GM23338 (cell line): ENCODE measurements at regions not wholly inside any gene's neighbourhood (a gene's known extent, or its start where the extent isn't known, plus 50 kb on each side); places are given as distances from the start of the nearest gene placed in this dataset.

ENCODE experiments used
- ATAC-seq: fragments of 200-7000 bp; cut with Tn5 transposase; 3 replicates; pipeline ENCODE4 v1.9.1; 2020
- DNase-seq: peaks from one replicate; pipeline ENCODE4 v3.0.0-alpha.2; 2015; ENCODE audit warnings: low spot score
- H2AFZ ChIP-seq: fragments of 200-600 bp; sonication (generic); 2 replicates; pipeline ENCODE4 v1.8.0; 2016; ENCODE audit warnings: antibody characterized with exemption, mild to moderate bottlenecking, moderate library complexity
- H3F3A ChIP-seq: fragments of 200-600 bp; sonication (generic); replicated peaks from 2 replicates; pipeline ENCODE4 v1.8.0; 2017; ENCODE audit warnings: antibody characterized with exemption, mixed run types, low read depth
- H3K27ac ChIP-seq: fragments of 200-600 bp; sonication (generic); 2 replicates; pipeline ENCODE4 v1.6.1; 2016; ENCODE audit warnings: low read depth
- H3K27me3 ChIP-seq: fragments of 200-600 bp; sonication (generic); 2 replicates; pipeline ENCODE4 v1.8.0; 2016; ENCODE audit warnings: mild to moderate bottlenecking, mixed run types, moderate library complexity; ENCODE audit not compliant: insufficient read depth
- H3K36me3 ChIP-seq: fragments of 200-600 bp; sonication (generic); 2 replicates; pipeline ENCODE4 v1.8.0; 2016; ENCODE audit warnings: mild to moderate bottlenecking; ENCODE audit not compliant: insufficient read depth
- H3K4me1 ChIP-seq: fragments of 200-600 bp; sonication (generic); 2 replicates; pipeline ENCODE4 v1.8.0; 2016; ENCODE audit warnings: mild to moderate bottlenecking, moderate library complexity; ENCODE audit not compliant: insufficient read depth
- H3K4me2 ChIP-seq: fragments of 200-600 bp; sonication (generic); 2 replicates; pipeline ENCODE4 v1.7.1; 2017; ENCODE audit warnings: mixed run types
- H3K4me3 ChIP-seq: fragments of 200-600 bp; sonication (generic); 2 replicates; pipeline ENCODE4 v1.6.1; 2016; ENCODE audit warnings: mixed run types
- H3K79me2 ChIP-seq: fragments of 200-600 bp; sonication (generic); replicated peaks from 2 replicates; pipeline ENCODE4 v1.8.0; 2017; ENCODE audit warnings: mild to moderate bottlenecking; ENCODE audit not compliant: insufficient read depth
- H3K9me2 ChIP-seq: fragments of 200-600 bp; sonication (generic); 2 replicates; pipeline ENCODE4 v1.8.0; 2017; ENCODE audit not compliant: insufficient read depth
- H4K20me1 ChIP-seq: fragments of 200-600 bp; sonication (generic); replicated peaks from 2 replicates; pipeline ENCODE4 v1.8.0; 2017; ENCODE audit warnings: mild to moderate bottlenecking; ENCODE audit not compliant: insufficient read depth
- H3K27ac Mint-ChIP-seq: 2 replicates; pipeline ENCODE4 v1.8.0; 2020; ENCODE audit warnings: inconsistent platforms, mild to moderate bottlenecking, moderate library complexity, mixed read lengths
- H3K27me3 Mint-ChIP-seq: 3 replicates; pipeline ENCODE4 v1.8.0; 2022; ENCODE audit warnings: low read depth, mild to moderate bottlenecking, moderate library complexity, mixed read lengths, inconsistent platforms; ENCODE audit not compliant: insufficient read depth, poor library complexity
- H3K36me3 Mint-ChIP-seq: 3 replicates; pipeline ENCODE4 v1.8.0; 2021; ENCODE audit warnings: low read depth, mild to moderate bottlenecking, inconsistent platforms, moderate library complexity, mixed read lengths
- H3K4me1 Mint-ChIP-seq: 3 replicates; pipeline ENCODE4 v1.8.0; 2020; ENCODE audit warnings: mild to moderate bottlenecking, inconsistent platforms, mixed read lengths
- H3K4me3 Mint-ChIP-seq: 3 replicates; pipeline ENCODE4 v1.8.0; 2021; ENCODE audit warnings: moderate library complexity, mild to moderate bottlenecking, inconsistent platforms, mixed read lengths
- H3K9me3 Mint-ChIP-seq: 3 replicates; pipeline ENCODE4 v1.8.0; 2020; ENCODE audit warnings: moderate library complexity, mild to moderate bottlenecking, inconsistent platforms, mixed read lengths
- CREB1 ChIP-seq: fragments of 250-450 bp; sonication (Bioruptor Pico); IDR thresholded peaks from 2 replicates; pipeline ENCODE4 v1.5.0; 2020; ENCODE audit warnings: low read depth, mild to moderate bottlenecking, moderate library complexity
- ETS1 ChIP-seq: IDR thresholded peaks from 2 replicates; pipeline ENCODE4 v1.6.1; 2016; ENCODE audit warnings: antibody characterized with exemption
- EZH2 ChIP-seq: fragments of 200-600 bp; sonication (generic); IDR thresholded peaks from one replicate; pipeline ENCODE4 v1.8.0; 2017; ENCODE audit warnings: antibody characterized with exemption, mild to moderate bottlenecking, low read depth; ENCODE audit not compliant: unreplicated experiment
- EZH2phosphoT487 ChIP-seq: fragments of 200-600 bp; sonication (generic); IDR thresholded peaks from one replicate; pipeline ENCODE4 v1.8.1; 2018; ENCODE audit warnings: antibody characterized with exemption; ENCODE audit not compliant: unreplicated experiment
- JUNB ChIP-seq: IDR thresholded peaks from one replicate; pipeline ENCODE4 v1.6.1; 2016; ENCODE audit warnings: antibody characterized with exemption; ENCODE audit not compliant: unreplicated experiment
- NANOG ChIP-seq: IDR thresholded peaks from 2 replicates; pipeline ENCODE4 v1.6.1; 2016; ENCODE audit warnings: antibody characterized with exemption, borderline replicate concordance
- POLR2AphosphoS5 ChIP-seq: IDR thresholded peaks from 2 replicates; pipeline ENCODE4 v1.6.1; 2016; ENCODE audit warnings: antibody characterized with exemption, low read depth
- STAT1 ChIP-seq: IDR thresholded peaks from one replicate; pipeline ENCODE4 v1.6.1; 2016; ENCODE audit warnings: antibody characterized with exemption; ENCODE audit not compliant: unreplicated experiment
- ZNF331 ChIP-seq: fragments of 250-450 bp; sonication (Bioruptor Pico); IDR thresholded peaks from 2 replicates; pipeline ENCODE4 v1.5.0; 2020; ENCODE audit warnings: low read depth, mild to moderate bottlenecking, moderate library complexity
- TF ChIP-seq, protein P1 (sequence below), 2 experiments: fragments of 200-600 bp in 1 of 2; sonication (generic) in 1 of 2; conservative IDR thresholded peaks; 2 replicates each; pipeline versions ENCODE4 v1.5.1 to v1.6.1; 2016 to 2017; ENCODE audit warnings: antibody characterized with exemption in 2 of 2, low read depth in 2 of 2, mild to moderate bottlenecking in 2 of 2, moderate library complexity in 1 of 2

GRCh38 chr6:130513770-130514169, 148.0 kb downstream of the TMEM200A start:
- H3K27me3 Mint-ChIP-seq, result peaks cover 4% of the 10 kb centered on the region
- no peak overlapping the region for H3K27ac ChIP-seq
- no peaks in the 10 kb centered on the region for H3K79me2 ChIP-seq
- no peaks in the 10 kb centered on the region for H3K36me3 Mint-ChIP-seq
- ATAC-seq (no peak), DNase-seq (no peak)
- H3K4me3 Mint-ChIP-seq, result no peak overlapping the region
- H2AFZ ChIP-seq, result peak overlapping the region; percentile 35
- H3K4me2 ChIP-seq, result no peak overlapping the region
- H3K4me3 ChIP-seq, result no peak overlapping the region
- no peaks in the 10 kb centered on the region for H4K20me1 ChIP-seq
- H3K4me1 Mint-ChIP-seq, result no peaks in the 10 kb centered on the region
- H3K27ac Mint-ChIP-seq, result no peak overlapping the region
- no peaks in the 10 kb centered on the region for H3K9me2 ChIP-seq
- no peaks in the 10 kb centered on the region for H3K27me3 ChIP-seq
- TF ChIP-seq EZH2phosphoT487, result no peak
- TF ChIP-seq CREB1 (CRISPR knock-in tag), result no peak
- TF ChIP-seq ZNF331 (CRISPR knock-in tag), result no peak
- TF ChIP-seq, protein P1, sequence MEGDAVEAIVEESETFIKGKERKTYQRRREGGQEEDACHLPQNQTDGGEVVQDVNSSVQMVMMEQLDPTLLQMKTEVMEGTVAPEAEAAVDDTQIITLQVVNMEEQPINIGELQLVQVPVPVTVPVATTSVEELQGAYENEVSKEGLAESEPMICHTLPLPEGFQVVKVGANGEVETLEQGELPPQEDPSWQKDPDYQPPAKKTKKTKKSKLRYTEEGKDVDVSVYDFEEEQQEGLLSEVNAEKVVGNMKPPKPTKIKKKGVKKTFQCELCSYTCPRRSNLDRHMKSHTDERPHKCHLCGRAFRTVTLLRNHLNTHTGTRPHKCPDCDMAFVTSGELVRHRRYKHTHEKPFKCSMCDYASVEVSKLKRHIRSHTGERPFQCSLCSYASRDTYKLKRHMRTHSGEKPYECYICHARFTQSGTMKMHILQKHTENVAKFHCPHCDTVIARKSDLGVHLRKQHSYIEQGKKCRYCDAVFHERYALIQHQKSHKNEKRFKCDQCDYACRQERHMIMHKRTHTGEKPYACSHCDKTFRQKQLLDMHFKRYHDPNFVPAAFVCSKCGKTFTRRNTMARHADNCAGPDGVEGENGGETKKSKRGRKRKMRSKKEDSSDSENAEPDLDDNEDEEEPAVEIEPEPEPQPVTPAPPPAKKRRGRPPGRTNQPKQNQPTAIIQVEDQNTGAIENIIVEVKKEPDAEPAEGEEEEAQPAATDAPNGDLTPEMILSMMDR (conservative IDR thresholded peaks at IDR 0.05; ENCODE audit: low read depth in 2 of 2), result no peak
- no peak for TF ChIP-seq ETS1
- no peak for TF ChIP-seq JUNB
- no peak for TF ChIP-seq POLR2AphosphoS5
- TF ChIP-seq EZH2, result no peak
- TF ChIP-seq NANOG, result no peak
- no peaks in the 10 kb centered on the region for H3F3A ChIP-seq
- no peaks in the 10 kb centered on the region for H3K36me3 ChIP-seq
- no peaks in the 10 kb centered on the region for H3K4me1 ChIP-seq
- no peaks in the 10 kb centered on the region for H3K9me3 Mint-ChIP-seq

DNA sequence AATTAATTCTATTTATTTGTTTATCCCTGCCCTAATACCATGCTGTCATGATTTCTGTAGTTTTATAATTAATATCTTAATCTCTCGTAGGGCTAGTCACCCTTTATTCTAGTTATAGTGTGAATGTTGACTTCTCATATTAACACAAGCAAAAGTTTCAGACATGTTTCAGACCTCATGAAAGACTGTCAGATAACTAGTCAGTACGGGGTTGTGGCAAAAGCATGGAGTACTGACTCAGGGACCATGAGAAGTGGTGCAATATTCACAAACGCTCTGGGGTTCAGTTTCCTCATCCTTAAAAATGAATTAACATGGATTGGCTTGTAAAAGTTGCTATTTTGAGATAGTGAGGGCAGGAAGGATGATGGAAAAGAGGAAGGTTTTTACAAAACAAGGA, 148.9 kb downstream of the TMEM200A start:
- peaks cover 4% of the 10 kb centered on the region for H3K27me3 Mint-ChIP-seq
- no peak overlapping the region for H3K4me3 Mint-ChIP-seq
- H3K27ac Mint-ChIP-seq, result no peak overlapping the region
- H3K36me3 Mint-ChIP-seq, result no peaks in the 10 kb centered on the region
- Histone ChIP-seq H3K27me3 (no peaks in the 10 kb centered on the region), H3K4me3 (no peak overlapping the region), H3F3A (no peaks in the 10 kb centered on the region), H3K4me1 (no peaks in the 10 kb centered on the region), H4K20me1 (no peaks in the 10 kb centered on the region), H3K27ac (no peak overlapping the region), H3K79me2 (no peaks in the 10 kb centered on the region), H3K9me2 (no peaks in the 10 kb centered on the region), H3K36me3 (no peaks in the 10 kb centered on the region), H3K4me2 (no peak overlapping the region), H2AFZ (peak overlapping the region; percentile 34; the same call in 1 of the 2 replicates)
- ATAC-seq, result no peak
- no peaks in the 10 kb centered on the region for H3K4me1 Mint-ChIP-seq
- no peaks in the 10 kb centered on the region for H3K9me3 Mint-ChIP-seq
- no peak for DNase-seq
- TF ChIP-seq EZH2phosphoT487 (no peak), CREB1 (CRISPR knock-in tag) (no peak), EZH2 (no peak), POLR2AphosphoS5 (no peak), NANOG (no peak), JUNB (no peak), STAT1 (no peak), ETS1 (no peak)
- TF ChIP-seq, protein P1 (conservative IDR thresholded peaks at IDR 0.05; ENCODE audit: low read depth in 2 of 2), result no peak
